Neutrophil (primary cell): ENCODE measurements at regions not wholly inside any gene's neighbourhood (a gene's known extent, or its start where the extent isn't known, plus 50 kb on each side); places are given as distances from the start of the nearest gene placed in this dataset.

Experiments used
- H3K27ac ChIP-seq: fragments of 200-600 bp; sonication (generic); 2 replicates; pipeline ENCODE4 v1.5.1; 2016; ENCODE audit warnings: mild to moderate bottlenecking, moderate library complexity
- H3K27me3 ChIP-seq: fragments of 200-600 bp; sonication (generic); 2 replicates; pipeline ENCODE4 v1.6.0; 2016; ENCODE audit warnings: mild to moderate bottlenecking
- H3K36me3 ChIP-seq: fragments of 200-600 bp; sonication (generic); 2 replicates; pipeline ENCODE4 v1.5.1; 2017
- H3K4me1 ChIP-seq, 2 experiments: fragments of 200-600 bp in 1 of 2; sonication (generic) in 1 of 2; 1 replicate in 1 of 2; 2 replicates in 1 of 2; pipeline versions ENCODE4 v1.5.1 to v1.6.1; 2013 to 2016; ENCODE audit warnings: low read depth in 1 of 2, low read length in 1 of 2, mild to moderate bottlenecking in 1 of 2, moderate library complexity in 1 of 2; ENCODE audit not compliant: control insufficient read depth in 1 of 2, insufficient read depth in 1 of 2
- H3K4me3 ChIP-seq, 2 experiments: fragments of 200-600 bp in 1 of 2; sonication (generic) in 1 of 2; 1 replicate in 1 of 2; 2 replicates in 1 of 2; pipeline ENCODE4 v1.5.1; 2013 to 2016; ENCODE audit warnings: low read depth in 1 of 2, low read length in 1 of 2, mild to moderate bottlenecking in 1 of 2, moderate library complexity in 1 of 2
- H3K9me3 ChIP-seq: fragments of 200-600 bp; sonication (generic); 2 replicates; pipeline ENCODE4 v1.5.1; 2016
- CTCF ChIP-seq: fragments of 200-600 bp; sonication (generic); IDR thresholded peaks from 2 replicates; pipeline ENCODE4 v1.5.1; 2016; ENCODE audit warnings: antibody characterized with exemption

GRCh38 chr2:83233326-83233725, 1225.8 kb downstream of the SUCLG1 start:
- Histone ChIP-seq H3K27me3 (no peaks in the 10 kb centered on the region), H3K4me1 (no peaks in the 10 kb centered on the region), H3K9me3 (no peaks in the 10 kb centered on the region), H3K4me3 (no peak overlapping the region), H3K27ac (no peak overlapping the region), H3K36me3 (no peaks in the 10 kb centered on the region)
- no peak for TF ChIP-seq CTCF

DNA sequence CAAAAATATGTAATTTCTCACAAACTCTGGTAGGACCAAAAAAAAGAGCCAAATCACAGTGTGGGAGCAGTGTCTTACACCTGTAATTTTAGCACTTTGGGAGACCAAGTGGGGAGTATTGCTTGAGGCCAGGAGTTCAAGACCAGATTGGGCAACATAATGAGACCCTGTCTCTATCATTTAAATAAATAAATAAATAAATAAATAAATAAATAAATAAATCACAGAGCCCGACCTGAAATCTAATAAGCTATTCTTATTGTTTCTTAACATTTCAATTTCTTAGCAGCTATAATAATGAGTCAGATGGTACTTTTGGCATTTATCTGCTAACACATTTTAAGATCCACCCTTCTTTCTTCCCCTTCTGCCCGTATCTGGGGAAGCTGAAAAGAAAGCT, 1229.6 kb downstream of the SUCLG1 start:
- Histone ChIP-seq H3K27ac (no peak overlapping the region), H3K4me1 (no peaks in the 10 kb centered on the region), H3K4me3 (no peak overlapping the region), H3K36me3 (no peaks in the 10 kb centered on the region), H3K27me3 (no peaks in the 10 kb centered on the region), H3K9me3 (no peaks in the 10 kb centered on the region)
- TF ChIP-seq CTCF, result no peak

GRCh38 chr2:83224591-83225200, 1234.4 kb downstream of the SUCLG1 start:
- H3K4me1 ChIP-seq, result no peaks in the 10 kb centered on the region
- no peak for TF ChIP-seq CTCF
- no peak overlapping the region for H3K4me3 ChIP-seq
- H3K27ac ChIP-seq, result no peak overlapping the region
- H3K27me3 ChIP-seq, result no peaks in the 10 kb centered on the region
- H3K36me3 ChIP-seq, result no peaks in the 10 kb centered on the region
- H3K9me3 ChIP-seq, result no peaks in the 10 kb centered on the region

GRCh38 chr2:83221258-83221657, 1237.8 kb downstream of the SUCLG1 start:
- H3K9me3 ChIP-seq, result no peaks in the 10 kb centered on the region
- no peak for TF ChIP-seq CTCF
- H3K27ac ChIP-seq, result no peak overlapping the region
- no peaks in the 10 kb centered on the region for H3K27me3 ChIP-seq
- no peak overlapping the region for H3K4me3 ChIP-seq
- no peaks in the 10 kb centered on the region for H3K36me3 ChIP-seq
- no peaks in the 10 kb centered on the region for H3K4me1 ChIP-seq

DNA sequence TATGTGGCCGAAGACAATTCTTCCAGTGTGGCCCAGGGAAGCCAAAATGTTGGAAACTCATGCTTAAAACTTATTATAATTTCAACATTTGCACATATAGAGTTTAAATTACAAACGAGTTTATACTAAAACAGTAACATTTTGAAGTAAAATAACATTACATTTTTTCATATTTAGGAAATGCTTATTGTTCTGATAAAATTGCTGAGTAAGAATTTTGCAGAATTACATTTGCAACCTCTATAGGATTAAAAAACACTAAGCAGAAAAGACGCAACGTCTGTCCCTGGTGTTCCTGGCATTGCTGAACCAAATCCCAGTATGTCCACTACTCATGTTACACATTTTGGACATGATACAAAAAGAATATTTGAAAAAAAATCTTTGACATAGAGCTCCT, 1241.2 kb downstream of the SUCLG1 start:
- Histone ChIP-seq H3K36me3 (no peaks in the 10 kb centered on the region), H3K9me3 (no peaks in the 10 kb centered on the region), H3K27ac (no peak overlapping the region), H3K4me1 (no peaks in the 10 kb centered on the region), H3K4me3 (no peak overlapping the region), H3K27me3 (no peaks in the 10 kb centered on the region)
- no peak for TF ChIP-seq CTCF

DNA sequence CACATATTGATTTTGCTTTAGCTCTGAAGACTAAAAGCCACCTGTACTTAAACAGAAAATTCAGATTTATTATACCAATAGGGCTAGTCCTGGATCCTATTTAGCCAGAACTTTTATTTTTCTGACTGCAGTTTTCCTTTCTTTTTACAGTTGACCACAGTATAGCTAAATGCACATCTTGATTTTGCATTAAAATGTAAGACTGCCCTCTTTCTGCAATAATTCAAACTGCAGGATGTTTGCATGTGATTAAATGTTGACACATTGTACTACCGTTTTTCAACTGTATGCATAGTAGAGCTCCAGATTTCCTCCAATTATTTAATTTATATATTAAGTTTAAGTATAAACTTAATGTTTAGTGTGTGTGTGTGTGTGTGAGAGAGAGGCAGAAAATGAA, 1262.9 kb downstream of the SUCLG1 start:
- Histone ChIP-seq H3K4me1 (no peaks in the 10 kb centered on the region), H3K27ac (no peak overlapping the region), H3K27me3 (no peaks in the 10 kb centered on the region), H3K4me3 (no peak overlapping the region), H3K36me3 (no peaks in the 10 kb centered on the region), H3K9me3 (no peaks in the 10 kb centered on the region)
- TF ChIP-seq CTCF, result no peak
